Psoas muscle (tissue), 7 donors: ENCODE measurements at regions not wholly inside any gene's neighbourhood (a gene's known extent, or its start where the extent isn't known, plus 50 kb on each side); places are given as distances from the start of the nearest gene placed in this dataset.

Source experiments
- ATAC-seq, 4 donors: fragments of 200-7000 bp; cut with Tn5 transposase; one replicate each; pipeline ENCODE4 v1.9.1; 2020; ENCODE audit warnings: moderate library complexity in 3 of 4, mild to moderate bottlenecking in 2 of 4
- DNase-seq, 2 donors: peaks; one replicate each; pipeline ENCODE4 v3.0.0-alpha.2; 2020
- H3K27ac ChIP-seq: fragments of 200-600 bp; one replicate; pipeline ENCODE4 v1.8.0; 2022
- H3K27me3 ChIP-seq, 3 donors: fragments of 200-600 bp in 1 of 3; one replicate each; pipeline versions ENCODE4 v1.6.1 to v1.8.0; 2013 to 2022; ENCODE audit warnings: low read length in 2 of 3, mild to moderate bottlenecking in 2 of 3, moderate library complexity in 1 of 3; ENCODE audit not compliant: insufficient read depth in 3 of 3
- H3K36me3 ChIP-seq, 2 donors: fragments of 200-600 bp in 1 of 2; one replicate each; pipeline versions ENCODE4 v1.6.1 to v1.8.0; 2013 to 2022; ENCODE audit warnings: low read depth in 1 of 2, mild to moderate bottlenecking in 1 of 2, moderate library complexity in 1 of 2; ENCODE audit not compliant: insufficient read depth in 1 of 2
- H3K4me1 ChIP-seq: fragments of 200-600 bp; one replicate; pipeline ENCODE4 v1.8.0; 2022
- H3K4me3 ChIP-seq: fragments of 200-600 bp; one replicate; pipeline ENCODE4 v1.8.0; 2022; ENCODE audit warnings: mild to moderate bottlenecking
- H3K9me3 ChIP-seq: fragments of 200-600 bp; one replicate; pipeline ENCODE4 v1.8.0; 2022
- WGBS, 3 donors: extraction: QIAGEN DNeasy Blood & Tissue Kit; methylation state at CpG; one replicate each; pipeline versions ENCODE4 v1.1.6 to v1.1.7; 2013; 5-methylcytosine and 5-hydroxymethylcytosine counted together
- intact Hi-C, 2 donors: fragments of 100-400 bp; cut with DNase I; formaldehyde crosslinking; loops; one replicate each; pipeline versions ENCODE4 v1.11.0 to v1.14.2; 2022
- TF ChIP-seq, protein P1 (sequence below): fragments of 200-600 bp; IDR thresholded peaks from one replicate; pipeline ENCODE4 v1.8.0; 2022; ENCODE audit warnings: antibody characterized with exemption
- donor health status: healthy with polysubstance abuse.
- donor health status: DM: no; HTN: no; CAD: no; lungs with moderate emphysema.
- donor health status: Bipolar disorder and iron deficiency.
- donor health status: healthy.
- donor health status: DM: yes; HTN: yes; CAD: no.
- donor health status: DM: no; HTN: no; CAD: no.
- donor health status: DM: yes; HTN: yes; CAD: no.

DNA sequence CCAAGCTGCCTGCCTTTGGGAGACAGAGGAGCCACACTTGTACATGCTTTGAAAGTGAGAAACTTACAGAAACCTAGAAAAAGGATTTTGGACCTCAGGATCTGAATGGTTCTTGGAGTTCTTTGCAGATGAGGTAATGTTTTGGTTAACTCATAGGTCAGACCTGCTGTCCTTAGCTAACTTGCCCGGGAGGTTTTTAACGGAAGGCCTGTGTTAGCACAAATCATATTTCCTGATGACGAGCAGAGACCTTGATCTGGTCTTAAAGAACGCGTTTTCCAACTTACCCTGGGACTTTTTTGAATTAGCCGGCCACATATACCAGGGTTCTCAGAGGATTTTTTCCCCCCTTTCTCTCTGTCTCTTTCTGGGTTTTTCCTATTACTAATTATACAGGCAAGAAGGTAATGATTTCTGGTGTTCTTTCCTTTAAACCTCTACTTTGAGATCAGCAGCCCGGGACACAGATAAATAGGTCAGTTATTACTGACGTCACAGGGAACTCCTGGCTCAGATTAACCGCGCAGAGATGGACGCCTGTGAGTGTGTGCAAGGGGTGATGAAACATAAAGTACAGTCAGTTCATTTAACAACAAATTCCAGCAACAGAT lies 101.7 kb upstream of the KLF6 start:
- peak overlapping the region; percentile 80 for H3K27ac ChIP-seq
- ATAC-seq (peak; percentile 87 to 94 (median 92)), DNase-seq (peak; percentile 38 to 57)
- peaks cover 20% of the 10 kb centered on the region for H3K4me1 ChIP-seq
- no peaks in the 10 kb centered on the region for H3K27me3 ChIP-seq
- H3K36me3 ChIP-seq = no peaks in the 10 kb centered on the region
- TF ChIP-seq, protein P1, sequence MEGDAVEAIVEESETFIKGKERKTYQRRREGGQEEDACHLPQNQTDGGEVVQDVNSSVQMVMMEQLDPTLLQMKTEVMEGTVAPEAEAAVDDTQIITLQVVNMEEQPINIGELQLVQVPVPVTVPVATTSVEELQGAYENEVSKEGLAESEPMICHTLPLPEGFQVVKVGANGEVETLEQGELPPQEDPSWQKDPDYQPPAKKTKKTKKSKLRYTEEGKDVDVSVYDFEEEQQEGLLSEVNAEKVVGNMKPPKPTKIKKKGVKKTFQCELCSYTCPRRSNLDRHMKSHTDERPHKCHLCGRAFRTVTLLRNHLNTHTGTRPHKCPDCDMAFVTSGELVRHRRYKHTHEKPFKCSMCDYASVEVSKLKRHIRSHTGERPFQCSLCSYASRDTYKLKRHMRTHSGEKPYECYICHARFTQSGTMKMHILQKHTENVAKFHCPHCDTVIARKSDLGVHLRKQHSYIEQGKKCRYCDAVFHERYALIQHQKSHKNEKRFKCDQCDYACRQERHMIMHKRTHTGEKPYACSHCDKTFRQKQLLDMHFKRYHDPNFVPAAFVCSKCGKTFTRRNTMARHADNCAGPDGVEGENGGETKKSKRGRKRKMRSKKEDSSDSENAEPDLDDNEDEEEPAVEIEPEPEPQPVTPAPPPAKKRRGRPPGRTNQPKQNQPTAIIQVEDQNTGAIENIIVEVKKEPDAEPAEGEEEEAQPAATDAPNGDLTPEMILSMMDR = no peak
- no peaks in the 10 kb centered on the region for H3K9me3 ChIP-seq
- intact Hi-C loops = loop anchor here in 1 of 2 donors (5.0 to 10.0 kb wide), 2 partner anchors 59 to 768 kb away; no protein-coding TSS in a partner anchor
- 9 to 17% (median 10%) methylated on average over 11 of the region's 11 CpGs for WGBS, 3 donors
- H3K4me3 ChIP-seq = peak overlapping the region; percentile 41

GRCh38 chr10:3886191-3886590 lies 101.2 kb upstream of the KLF6 start:
- Histone ChIP-seq H3K36me3 (no peaks in the 10 kb centered on the region), H3K27me3 (no peaks in the 10 kb centered on the region), H3K9me3 (no peaks in the 10 kb centered on the region), H3K4me3 (peak overlapping the region; percentile 41), H3K4me1 (peaks cover 20% of the 10 kb centered on the region), H3K27ac (peak overlapping the region; percentile 80)
- intact Hi-C loops = loop anchor here in 1 of 2 donors (5.0 to 10.0 kb wide), 2 partner anchors 59 to 769 kb away; no protein-coding TSS in a partner anchor
- WGBS, 3 donors = 35 to 57% (median 48%) methylated on average over 14 of the region's 14 CpGs
- TF ChIP-seq, protein P1 = no peak
- ATAC-seq (peak in 3 of 4 donors; percentile 33 to 55 (median 54)), DNase-seq (peak in 1 of 2 donors; percentile 38)

DNA sequence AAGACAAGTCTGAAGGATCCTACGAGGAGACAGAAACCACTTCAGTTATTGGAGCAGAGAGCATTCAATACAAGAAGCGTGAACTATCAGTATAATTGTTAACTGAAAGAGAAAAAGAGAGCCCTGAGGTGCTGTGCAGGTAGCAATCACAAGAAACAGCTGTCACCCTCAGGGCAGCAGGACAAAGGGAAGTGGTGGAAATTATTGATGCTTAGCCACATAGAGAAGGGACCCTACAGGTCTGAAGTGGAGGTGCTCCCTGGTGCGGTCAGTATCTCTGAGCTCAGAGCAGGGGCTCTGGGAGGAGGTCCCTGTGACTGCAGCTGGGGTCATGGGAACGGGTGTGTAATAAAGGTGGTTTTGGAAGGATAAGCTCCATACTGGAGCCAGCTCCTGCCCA lies 97.8 kb upstream of the KLF6 start:
- no peak for ATAC-seq
- WGBS, 3 donors = 94 to 98% (median 97%) methylated on average over 4 of the region's 4 CpGs
- intact Hi-C loops = loop anchor here in 1 of 2 donors (10.0 kb wide), 1 partner anchor 772 kb away; no protein-coding TSS in a partner anchor
- Histone ChIP-seq H3K9me3 (no peaks in the 10 kb centered on the region), H3K36me3 (no peaks in the 10 kb centered on the region), H3K4me3 (no peak overlapping the region), H3K27ac (no peak overlapping the region), H3K4me1 (peaks cover 16% of the 10 kb centered on the region), H3K27me3 (no peaks in the 10 kb centered on the region)
- TF ChIP-seq, protein P1 = no peak
- no peak for DNase-seq

- Histone ChIP-seq H3K36me3 (no peaks in the 10 kb centered on the region), H3K27ac (no peak overlapping the region), H3K9me3 (no peaks in the 10 kb centered on the region), H3K4me3 (no peak overlapping the region), H3K27me3 (no peaks in the 10 kb centered on the region), H3K4me1 (peaks cover 4% of the 10 kb centered on the region)
- DNase-seq (no peak), ATAC-seq (no peak)
- WGBS, 3 donors = 96 to 99% (median 99%) methylated on average over 3 of the region's 3 CpGs
- TF ChIP-seq, protein P1 = no peak
- intact Hi-C loops = loop anchor here in 1 of 2 donors (10.0 kb wide), 1 partner anchor 773 kb away; no protein-coding TSS in a partner anchor
These were observed 96.6 kb upstream of the KLF6 start for GRCh38 chr10:3881622-3882021.
